Erythroblast (primary cell): ENCODE measurements at regions not wholly inside any gene's neighbourhood (a gene's known extent, or its start where the extent isn't known, plus 50 kb on each side); places are given as distances from the start of the nearest gene placed in this dataset.
"Not testable (repeated sequence)": the region's sequence is repeated elsewhere in the genome, so short reads cannot be mapped to it uniquely, and the experiment has no call there.

Experiments
- GATA1 ChIP-seq: IDR thresholded peaks from 2 replicates; pipeline ENCODE4 v1.6.1; 2011; ENCODE audit warnings: low read depth, mild to moderate bottlenecking, control low read depth, low read length, moderate library complexity
- POLR2A ChIP-seq: IDR thresholded peaks from 2 replicates; pipeline ENCODE4 v1.6.1; 2011; ENCODE audit warnings: mild to moderate bottlenecking, low read length

GRCh38 chr18:974606-975005, 69.9 kb downstream of the ADCYAP1 start:
- TF ChIP-seq POLR2A, GATA1: not testable (repeated sequence)
